ENCODE measurements at regions not wholly inside any gene's neighbourhood (a gene's known extent, or its start where the extent isn't known, plus 50 kb on each side); places are given as distances from the start of the nearest gene placed in this dataset.
"Not testable (repeated sequence)": the region's sequence is repeated elsewhere in the genome, so short reads cannot be mapped to it uniquely, and the experiment has no call there.

DNA sequence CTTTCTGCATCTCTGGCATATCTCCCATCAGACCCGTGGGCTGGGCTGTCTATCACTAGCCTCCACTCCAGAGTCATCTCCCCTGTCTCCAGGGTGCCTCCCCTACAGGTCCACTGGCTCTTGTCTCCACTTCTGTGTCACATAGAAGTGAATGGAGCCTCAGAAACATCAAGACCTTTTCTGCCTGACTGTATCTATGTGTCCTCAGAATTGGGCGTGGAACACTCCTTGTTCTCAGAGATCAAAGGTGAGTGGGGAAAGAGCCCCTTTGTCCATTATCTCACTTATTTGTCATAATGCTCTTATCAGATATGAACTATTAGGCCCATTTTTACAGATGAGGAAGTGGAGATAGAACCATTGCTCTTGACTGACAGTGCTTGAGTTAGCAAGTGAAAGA, 211.0 kb downstream of the CYRIA start:
- no peak for DNase-seq

DNA sequence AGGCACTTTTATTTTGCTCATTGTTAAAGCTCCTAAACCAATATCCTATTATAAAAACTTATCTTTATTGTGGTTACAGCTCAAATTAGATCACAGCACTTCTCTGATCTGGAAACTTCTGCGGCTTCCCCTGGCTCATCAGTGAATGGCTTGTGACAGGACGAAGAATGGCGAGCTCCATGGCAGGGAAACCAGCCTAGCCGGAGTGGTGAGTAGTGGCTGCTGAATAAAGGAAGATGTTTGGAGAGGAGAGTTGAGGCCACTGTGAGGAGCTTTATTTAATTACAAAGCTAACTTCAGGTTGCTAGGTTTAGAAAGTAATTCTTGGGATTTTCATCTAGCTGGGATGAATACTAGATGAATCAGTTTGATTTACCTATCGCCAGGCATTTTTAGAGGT, 213.5 kb downstream of the CYRIA start:
- no peak for DNase-seq

GRCh38 chr2:16446706-16447105, 218.9 kb downstream of the CYRIA start:
- DNase-seq = no peak

- DNase-seq = no peak
These were observed 222.7 kb downstream of the CYRIA start for GRCh38 chr2:16442971-16443370.

GRCh38 chr2:16441431-16441830, 224.2 kb downstream of the CYRIA start:
- DNase-seq = no peak

- DNase-seq = no peak
These were observed 224.7 kb downstream of the CYRIA start for GRCh38 chr2:16440898-16441297.

GRCh38 chr2:16438613-16439321, 226.9 kb downstream of the CYRIA start:
- DNase-seq = no peak

- no peak for DNase-seq
These were observed 228.4 kb downstream of the CYRIA start for GRCh38 chr2:16437189-16437588.

DNA sequence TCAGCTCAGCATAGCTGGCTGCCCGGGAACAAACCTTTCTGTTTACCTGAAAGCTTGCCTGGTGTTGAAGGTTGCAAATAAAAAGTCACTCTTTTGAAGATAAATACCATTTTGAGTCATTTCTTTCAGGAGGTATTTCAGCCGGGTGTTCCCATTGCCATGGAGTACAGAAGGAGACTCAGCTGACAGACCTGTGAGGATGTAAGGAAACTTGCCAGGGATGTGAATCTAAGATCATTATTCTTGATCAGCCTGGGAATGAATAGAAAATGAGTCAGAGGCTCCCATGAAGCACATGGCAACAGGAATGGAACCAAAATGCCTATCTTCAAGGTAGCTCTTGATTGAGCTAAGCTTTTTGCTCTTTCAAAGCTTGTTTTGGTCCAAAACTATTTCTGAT, 231.2 kb downstream of the CYRIA start:
- DNase-seq = no peak

DNA sequence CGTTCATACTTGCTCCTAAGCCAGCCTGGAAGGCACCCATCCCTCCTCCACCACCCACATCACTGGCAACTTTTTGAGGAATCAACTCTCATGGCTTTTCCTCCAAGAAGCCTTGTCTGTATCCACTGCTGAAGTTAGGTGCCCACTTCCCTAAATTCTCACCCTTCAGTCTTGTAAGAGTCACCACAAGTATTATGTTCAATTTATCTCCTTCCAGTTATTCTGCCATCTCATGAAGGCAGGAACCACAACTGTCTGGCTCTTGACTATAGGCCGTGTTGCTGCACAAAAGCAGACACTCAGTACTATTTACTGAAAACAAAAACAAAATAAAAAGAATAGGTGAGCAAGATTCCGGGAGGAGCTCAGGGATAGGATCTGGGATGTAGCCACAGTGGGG, 234.8 kb downstream of the CYRIA start:
- no peak for DNase-seq

GRCh38 chr2:16429431-16430145, 236.0 kb downstream of the CYRIA start:
- DNase-seq = no peak

DNA sequence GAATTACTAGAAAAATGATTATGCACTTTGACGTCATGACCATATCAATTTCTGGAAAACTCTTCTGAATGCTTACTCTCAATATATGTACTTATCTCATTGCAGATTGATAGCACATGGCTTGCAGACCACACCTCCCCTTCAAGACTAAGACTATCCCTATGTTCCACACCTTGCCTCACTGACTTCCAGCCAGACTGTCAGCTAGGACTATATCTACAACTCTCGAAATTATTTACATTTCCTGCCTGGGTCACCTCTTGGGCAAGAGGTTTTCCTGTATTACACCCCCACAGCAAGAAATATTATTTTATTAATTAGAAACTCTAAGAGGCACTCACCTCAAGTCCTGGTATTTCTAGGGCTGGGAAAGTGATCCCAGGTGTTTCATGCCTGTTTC, 236.6 kb downstream of the CYRIA start:
- no peak for DNase-seq

DNA sequence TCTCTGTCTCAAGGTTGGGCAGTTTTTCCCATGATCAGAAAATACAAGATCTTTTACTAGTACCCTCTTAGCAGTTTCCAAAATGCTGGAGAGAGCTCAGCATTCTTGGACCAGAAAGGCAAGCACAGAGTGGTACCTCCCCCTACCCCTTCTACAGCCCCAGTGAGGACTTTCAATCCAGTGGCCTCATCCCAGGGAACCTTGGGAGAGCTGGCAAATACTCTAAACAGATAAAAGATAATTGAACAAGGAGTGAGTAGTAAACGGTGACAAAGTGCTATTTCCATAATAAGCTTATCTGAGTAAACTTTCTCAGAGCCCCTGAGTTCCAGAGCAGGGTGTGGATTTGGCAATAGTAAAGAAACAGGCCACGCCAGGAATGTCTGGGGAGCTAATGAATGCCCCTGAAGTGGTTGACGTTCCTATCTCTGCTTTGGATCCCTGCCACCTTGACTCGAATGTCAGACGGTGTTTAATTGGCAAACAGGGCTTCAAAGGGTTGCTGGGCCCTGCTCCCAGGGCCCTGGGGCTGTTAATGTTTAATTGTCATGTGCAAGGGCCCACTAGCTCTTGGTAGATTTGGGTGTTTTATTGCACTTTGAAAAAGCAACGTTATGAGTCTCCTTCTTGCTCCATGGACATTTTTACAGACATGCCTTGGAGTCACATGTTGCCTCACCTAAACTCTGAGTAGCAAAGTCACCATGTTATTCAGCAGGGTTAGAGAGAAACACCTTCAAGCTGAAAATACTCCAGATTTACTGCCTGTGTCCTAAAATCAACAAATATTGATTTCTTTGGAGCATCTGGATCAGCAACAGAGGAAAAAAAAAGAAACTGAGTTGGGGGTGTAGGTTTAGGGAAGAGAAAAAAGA, 239.9 kb downstream of the CYRIA start:
- DNase-seq = no peak

GRCh38 chr2:16420421-16420820, 245.2 kb downstream of the CYRIA start:
- no peak for DNase-seq

DNA sequence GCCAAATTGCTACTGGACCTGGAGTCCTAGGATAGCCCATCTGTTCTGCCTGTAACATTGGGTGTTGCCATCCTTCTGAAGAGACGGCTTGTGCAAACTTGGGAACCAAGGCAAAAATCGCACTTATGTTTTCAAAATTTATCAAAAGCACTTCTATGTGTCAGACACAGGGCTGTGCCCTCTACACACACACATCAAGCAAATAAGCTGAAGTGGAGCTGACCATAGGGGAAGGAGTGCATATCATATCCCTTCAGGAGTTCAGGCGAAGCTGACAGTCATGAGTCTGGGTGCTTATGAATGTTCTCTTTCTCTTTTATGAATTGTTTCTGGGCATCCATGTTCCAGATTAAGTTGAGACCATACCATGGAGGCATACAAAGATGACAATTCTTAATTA, 247.9 kb downstream of the CYRIA start:
- DNase-seq = no peak

DNA sequence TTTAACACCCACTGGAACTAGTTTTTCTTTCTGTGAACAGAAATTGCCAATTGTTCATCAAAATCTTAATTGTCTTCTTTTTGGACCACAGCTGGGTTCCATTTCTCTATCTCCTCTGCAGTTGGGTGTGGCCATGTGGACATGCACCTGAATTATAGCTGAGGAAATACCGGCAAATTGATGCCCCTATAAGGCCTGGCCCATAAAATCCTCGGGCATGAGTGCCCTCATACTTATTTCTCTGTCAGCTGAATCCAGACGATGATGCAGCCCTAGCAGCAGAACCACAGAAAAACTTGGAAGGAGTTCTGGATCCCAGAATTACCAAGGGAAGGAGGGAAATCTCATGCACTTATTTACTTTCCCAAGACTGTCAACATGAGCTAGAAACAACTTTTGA, 249.0 kb downstream of the CYRIA start:
- no peak for DNase-seq

- not testable (repeated sequence) for DNase-seq
These were observed 249.8 kb downstream of the CYRIA start for GRCh38 chr2:16415861-16416260.

DNA sequence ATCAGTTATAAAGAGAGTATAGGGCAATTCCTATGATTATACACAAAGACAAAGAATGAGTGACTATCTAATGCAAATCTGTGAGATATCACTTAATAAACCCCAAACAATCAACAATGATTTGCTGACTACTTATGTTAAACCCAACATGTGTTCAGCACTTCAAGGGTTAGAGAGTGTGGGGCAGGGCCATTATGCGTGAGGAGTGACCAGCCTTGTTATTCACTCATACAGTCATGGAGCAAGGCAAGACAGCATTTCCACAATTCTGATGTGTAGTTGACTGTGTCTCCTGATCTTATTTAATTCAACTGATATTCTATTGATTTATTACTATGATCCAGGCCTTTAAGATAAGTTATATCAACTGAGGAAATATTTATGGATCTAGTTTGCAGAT, 251.7 kb downstream of the CYRIA start:
- no peak for DNase-seq

DNA sequence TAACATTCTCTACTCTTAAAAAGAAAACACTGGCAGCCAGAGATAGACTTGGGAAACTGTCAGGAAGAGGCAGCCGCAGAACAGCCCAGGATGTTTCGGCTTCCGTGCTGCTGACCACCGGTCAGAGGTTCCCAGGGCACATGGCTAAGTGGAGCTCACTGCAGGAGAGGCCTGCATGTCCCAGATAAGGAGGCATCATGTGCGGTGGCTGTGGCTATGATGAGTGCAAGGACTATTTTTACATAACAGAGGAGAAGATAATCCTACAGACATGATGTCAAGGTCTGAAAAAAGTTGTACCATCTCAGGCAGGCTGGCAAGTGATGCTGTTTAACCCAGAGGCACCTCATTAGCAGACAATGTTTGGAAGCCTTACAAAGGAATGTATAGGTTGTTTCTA, 252.3 kb downstream of the CYRIA start:
- DNase-seq = no peak

DNA sequence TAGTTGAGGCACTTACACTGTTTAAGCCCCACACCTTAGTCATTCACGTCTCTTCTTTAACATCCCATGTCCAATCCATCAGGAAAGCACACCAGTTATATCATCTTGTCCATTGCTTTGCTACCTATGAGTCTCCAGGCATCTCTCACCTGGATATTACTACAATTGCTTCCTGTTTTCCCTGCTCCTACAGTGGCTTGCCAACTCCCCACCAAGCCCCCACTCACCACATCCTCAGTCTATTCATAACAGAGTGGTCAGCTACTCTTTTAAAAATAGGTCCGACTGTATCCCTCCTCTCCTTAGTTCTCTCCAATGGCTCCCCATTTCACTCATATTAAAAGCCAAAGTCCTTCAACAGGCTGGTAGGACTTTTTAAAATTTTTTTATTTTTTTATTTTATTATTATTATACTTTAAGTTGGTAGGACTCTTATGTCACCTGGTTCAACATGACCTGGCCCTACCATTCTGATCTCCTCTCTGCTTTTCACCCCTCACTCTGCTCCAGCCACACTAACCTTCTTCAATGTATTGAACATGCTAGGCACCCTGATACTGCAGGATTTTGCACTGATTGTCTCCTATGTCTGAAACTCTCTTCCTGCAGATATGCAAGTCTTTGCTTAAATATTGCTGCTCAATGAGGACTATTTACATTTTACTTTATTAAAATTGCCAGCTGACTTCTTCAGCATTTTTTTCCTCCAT, 253.2 kb downstream of the CYRIA start:
- no peak for DNase-seq

DNA sequence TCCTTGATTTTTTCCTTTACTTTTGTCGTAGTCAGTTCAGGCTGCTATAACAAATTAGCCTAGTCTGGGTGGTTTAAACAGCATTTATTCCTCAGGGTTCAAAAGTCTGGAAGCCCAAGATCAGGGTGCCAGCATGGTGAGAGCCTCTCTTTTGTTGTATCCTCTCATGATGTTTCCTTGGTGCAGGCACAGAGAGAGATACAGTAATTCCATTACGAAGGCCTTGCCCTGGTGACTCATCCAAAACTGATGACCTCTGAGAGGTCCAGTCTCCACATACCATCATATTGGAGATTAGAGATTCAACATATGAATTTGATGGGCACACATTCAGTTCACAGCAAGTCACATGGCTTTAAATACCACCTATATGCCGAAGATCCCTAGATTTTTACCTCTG, 253.8 kb downstream of the CYRIA start:
- DNase-seq = no peak

GRCh38 chr2:16409849-16410248, 255.8 kb downstream of the CYRIA start:
- DNase-seq = no peak

DNA sequence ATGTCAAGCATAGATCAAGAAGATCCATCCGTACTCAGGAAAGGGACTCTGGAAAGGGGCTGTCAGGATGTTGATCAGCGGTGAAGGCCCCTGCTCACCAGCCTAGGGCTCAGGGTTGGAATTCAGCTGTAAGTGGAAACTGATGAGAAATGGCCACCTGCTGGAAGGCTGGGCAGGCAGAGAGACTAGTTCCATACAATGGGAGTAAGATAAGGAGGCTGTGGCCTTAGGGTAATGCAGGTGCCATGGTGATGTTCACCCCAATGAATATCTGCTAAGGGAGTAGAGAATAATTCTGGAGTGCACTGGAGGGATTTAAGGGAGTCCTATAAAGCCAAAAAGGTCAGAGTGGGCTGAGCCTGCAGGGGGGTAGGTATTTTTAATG, 256.6 kb downstream of the CYRIA start:
- DNase-seq = no peak
